Tibial nerve (tissue), 4 donors: ENCODE measurements at regions not wholly inside any gene's neighbourhood (a gene's known extent, or its start where the extent isn't known, plus 50 kb on each side); places are given as distances from the start of the nearest gene placed in this dataset.
"Not testable (repeated sequence)": the region's sequence is repeated elsewhere in the genome, so short reads cannot be mapped to it uniquely, and the experiment has no call there.

Experiments used
- DNase-seq, 2 donors: peaks; one replicate each; pipeline ENCODE4 v3.0.0-alpha.2; 2019; ENCODE audit warnings: low spot score in 2 of 2
- H3K27ac ChIP-seq, 4 donors: fragments of 200-600 bp; sonication (generic) in 3 of 4; one replicate each; pipeline ENCODE4 v1.5.1; 2017 to 2019; ENCODE audit warnings: mild to moderate bottlenecking in 1 of 4
- H3K27me3 ChIP-seq, 2 donors: fragments of 200-600 bp; sonication (generic) in 1 of 2; one replicate each; pipeline versions ENCODE4 v1.5.1 to v1.6.0; 2017 to 2019
- H3K36me3 ChIP-seq, 3 donors: fragments of 200-600 bp; sonication (generic); one replicate each; pipeline ENCODE4 v1.5.1; 2018 to 2019
- H3K4me1 ChIP-seq, 4 donors: fragments of 200-600 bp; sonication (generic) in 3 of 4; one replicate each; pipeline ENCODE4 v1.5.1; 2017 to 2019
- H3K4me3 ChIP-seq, 4 donors: fragments of 200-600 bp; sonication (generic) in 3 of 4; one replicate each; pipeline ENCODE4 v1.5.1; 2017 to 2019; ENCODE audit warnings: mild to moderate bottlenecking in 1 of 4, moderate library complexity in 1 of 4
- H3K9me3 ChIP-seq, 4 donors: fragments of 200-600 bp; sonication (generic) in 3 of 4; one replicate each; pipeline ENCODE4 v1.5.1; 2017 to 2019
- EP300 ChIP-seq, 2 donors: sonication (generic); formaldehyde crosslinking; IDR thresholded peaks; one replicate each; pipeline ENCODE4 v1.6.1; 2017; ENCODE audit warnings: antibody characterized with exemption in 2 of 2, mild to moderate bottlenecking in 1 of 2
- POLR2A ChIP-seq, 2 donors: fragments of 450-650 bp; IDR thresholded peaks; one replicate each; pipeline ENCODE4 v1.6.1; 2017; ENCODE audit warnings: antibody characterized with exemption in 2 of 2, mild to moderate bottlenecking in 2 of 2, moderate library complexity in 2 of 2
- WGBS, 2 donors: methylation state at CpG; one replicate each; pipeline ENCODE4 v1.1.5; 2018; 5-methylcytosine and 5-hydroxymethylcytosine counted together
- TF ChIP-seq, protein P1 (sequence below), 5 experiments: fragments of 200-600 bp in 3 of 5; fragments of 450-650 bp in 2 of 5; sonication (generic) in 3 of 5; IDR thresholded peaks; one replicate each; pipeline ENCODE4 v1.5.1; 2016 to 2019; ENCODE audit warnings: antibody characterized with exemption in 5 of 5, mild to moderate bottlenecking in 3 of 5, moderate library complexity in 2 of 5

DNA sequence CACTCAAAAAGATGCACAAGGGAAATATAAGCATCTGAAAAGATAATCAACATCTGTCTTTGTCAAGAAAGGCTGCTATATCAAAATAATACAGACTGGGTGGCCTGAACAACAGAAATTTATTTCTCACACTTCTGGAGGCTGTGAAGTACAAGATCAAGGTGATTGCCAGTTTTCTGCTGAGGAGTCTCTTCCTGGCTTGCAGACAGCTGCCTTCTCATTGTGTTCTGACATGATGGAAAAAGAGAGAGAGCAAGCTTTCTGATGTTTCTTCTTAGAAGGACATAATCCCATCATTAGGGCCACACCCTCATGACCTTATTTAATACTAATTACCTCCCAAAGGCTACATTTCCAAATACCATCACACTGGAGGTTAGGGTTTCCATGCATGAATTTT, 1573.3 kb downstream of the SI start:
- H3K36me3 ChIP-seq = no peaks in the 10 kb centered on the region
- H3K4me1 ChIP-seq = no peaks in the 10 kb centered on the region
- no peak for DNase-seq
- H3K27ac ChIP-seq = no peak overlapping the region
- TF ChIP-seq, protein P1, sequence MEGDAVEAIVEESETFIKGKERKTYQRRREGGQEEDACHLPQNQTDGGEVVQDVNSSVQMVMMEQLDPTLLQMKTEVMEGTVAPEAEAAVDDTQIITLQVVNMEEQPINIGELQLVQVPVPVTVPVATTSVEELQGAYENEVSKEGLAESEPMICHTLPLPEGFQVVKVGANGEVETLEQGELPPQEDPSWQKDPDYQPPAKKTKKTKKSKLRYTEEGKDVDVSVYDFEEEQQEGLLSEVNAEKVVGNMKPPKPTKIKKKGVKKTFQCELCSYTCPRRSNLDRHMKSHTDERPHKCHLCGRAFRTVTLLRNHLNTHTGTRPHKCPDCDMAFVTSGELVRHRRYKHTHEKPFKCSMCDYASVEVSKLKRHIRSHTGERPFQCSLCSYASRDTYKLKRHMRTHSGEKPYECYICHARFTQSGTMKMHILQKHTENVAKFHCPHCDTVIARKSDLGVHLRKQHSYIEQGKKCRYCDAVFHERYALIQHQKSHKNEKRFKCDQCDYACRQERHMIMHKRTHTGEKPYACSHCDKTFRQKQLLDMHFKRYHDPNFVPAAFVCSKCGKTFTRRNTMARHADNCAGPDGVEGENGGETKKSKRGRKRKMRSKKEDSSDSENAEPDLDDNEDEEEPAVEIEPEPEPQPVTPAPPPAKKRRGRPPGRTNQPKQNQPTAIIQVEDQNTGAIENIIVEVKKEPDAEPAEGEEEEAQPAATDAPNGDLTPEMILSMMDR (IDR thresholded peaks at IDR 0.05) = no peak
- no peak for TF ChIP-seq POLR2A (IDR thresholded peaks at IDR 0.05)
- TF ChIP-seq EP300 (IDR thresholded peaks at IDR 0.05) = no peak
- H3K4me3 ChIP-seq = no peak overlapping the region
- H3K27me3 ChIP-seq = no peaks in the 10 kb centered on the region
- H3K9me3 ChIP-seq = no peaks in the 10 kb centered on the region

DNA sequence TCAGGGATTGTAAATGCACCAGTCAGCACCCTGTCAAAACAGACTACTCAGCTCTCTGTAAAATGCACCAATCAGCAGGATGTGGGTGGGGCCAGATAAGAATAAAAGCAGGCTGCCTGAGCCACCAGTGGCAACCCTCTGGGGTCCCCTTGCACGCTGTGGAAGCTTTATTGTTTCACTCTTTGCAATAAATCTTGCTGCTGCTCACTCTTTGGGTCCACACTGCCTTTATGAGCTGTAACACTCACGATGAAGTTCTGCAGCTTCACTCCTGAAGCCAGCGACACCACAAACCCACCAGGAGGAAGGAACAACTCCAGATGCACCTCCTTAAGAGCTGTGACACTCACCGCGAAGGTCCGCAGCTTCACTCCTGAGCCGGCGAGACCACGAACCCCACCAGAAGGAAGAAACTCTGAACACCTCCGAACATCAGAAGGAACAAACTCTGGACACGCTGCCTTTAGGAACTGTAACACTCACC, 1578.5 kb downstream of the SI start:
- H3K36me3 ChIP-seq, H3K27ac ChIP-seq, H3K4me3 ChIP-seq, DNase-seq, H3K27me3 ChIP-seq, H3K4me1 ChIP-seq, H3K9me3 ChIP-seq: not testable (repeated sequence)
- 92 to 95% methylated on average over 11 of the region's 11 CpGs for WGBS, 2 donors

DNA sequence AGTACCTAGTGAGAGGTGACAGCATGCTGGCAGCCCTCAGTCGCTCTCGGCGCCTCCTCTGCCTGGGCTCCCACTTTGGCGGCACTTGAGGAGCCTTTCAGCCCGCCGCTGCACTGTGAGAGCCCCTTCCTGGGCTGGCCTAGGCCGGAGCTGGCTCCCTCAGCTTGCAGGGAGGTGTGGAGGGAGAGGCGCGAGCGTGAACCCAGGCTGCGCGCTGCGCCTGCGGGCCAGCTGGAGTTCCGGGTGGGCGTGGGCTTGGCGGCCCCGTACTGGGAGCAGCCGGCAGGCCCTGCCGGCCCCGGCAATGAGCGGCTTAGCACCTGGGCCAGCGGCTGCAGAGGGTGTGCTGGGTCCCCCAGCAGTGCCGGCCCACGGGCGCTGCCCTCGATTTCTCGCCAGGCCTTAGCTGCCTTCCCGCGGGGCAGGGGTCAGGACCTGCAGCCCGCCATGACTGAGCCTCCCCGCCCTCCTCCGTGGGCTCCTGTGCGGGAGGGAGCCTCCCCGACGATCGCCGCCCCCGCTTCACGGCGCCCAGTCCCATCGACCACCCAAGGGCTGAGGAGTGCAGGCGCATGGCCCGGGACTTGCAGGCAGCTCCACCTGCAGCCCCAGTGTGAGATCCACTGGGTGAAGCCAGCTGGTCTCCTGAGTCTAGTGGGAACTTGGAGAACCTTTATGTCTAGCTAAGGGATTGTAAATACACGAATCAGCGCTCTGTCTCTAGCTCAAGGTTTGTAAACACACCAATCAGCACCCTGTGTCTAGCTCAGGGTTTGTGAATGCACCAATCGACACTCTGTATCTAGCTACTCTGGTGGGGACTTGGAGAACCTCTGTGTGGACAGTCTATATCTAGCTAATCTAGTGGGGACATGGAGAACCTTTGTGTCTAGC, 1579.2 kb downstream of the SI start:
- DNase-seq, H3K36me3 ChIP-seq, H3K27ac ChIP-seq, H3K4me3 ChIP-seq, H3K27me3 ChIP-seq, H3K9me3 ChIP-seq, H3K4me1 ChIP-seq: not testable (repeated sequence)
- 94 to 97% methylated on average over 6 to 40 of the region's 47 CpGs for WGBS, 2 donors

DNA sequence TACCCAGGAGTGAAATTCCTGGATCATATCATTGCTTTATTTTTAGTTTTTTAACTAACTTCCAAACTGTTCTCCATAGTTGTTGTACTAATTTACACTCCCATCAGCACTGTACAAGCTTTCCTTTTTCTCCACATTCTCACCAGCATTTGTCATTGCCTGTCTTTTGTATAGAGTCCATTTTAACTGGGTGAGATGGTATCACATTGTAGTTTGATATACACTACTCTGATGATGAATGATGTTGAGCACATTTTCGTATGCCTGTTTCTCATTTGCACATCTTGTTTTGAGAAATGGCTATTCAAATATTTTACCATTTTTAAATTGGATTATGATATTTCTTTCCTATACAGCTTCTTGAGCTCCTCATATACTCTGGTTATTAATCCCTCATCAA, 1586.6 kb downstream of the SI start:
- no peak overlapping the region for H3K4me3 ChIP-seq
- no peaks in the 10 kb centered on the region for H3K9me3 ChIP-seq
- no peaks in the 10 kb centered on the region for H3K27me3 ChIP-seq
- H3K27ac ChIP-seq = no peak overlapping the region
- no peaks in the 10 kb centered on the region for H3K36me3 ChIP-seq
- no peak for DNase-seq
- TF ChIP-seq, protein P1 (IDR thresholded peaks at IDR 0.05) = no peak
- TF ChIP-seq POLR2A (IDR thresholded peaks at IDR 0.05) = no peak
- TF ChIP-seq EP300 (IDR thresholded peaks at IDR 0.05) = no peak
- WGBS, 2 donors = 56 to 64% methylated on average over 1 of the region's 1 CpG
- H3K4me1 ChIP-seq = no peaks in the 10 kb centered on the region

DNA sequence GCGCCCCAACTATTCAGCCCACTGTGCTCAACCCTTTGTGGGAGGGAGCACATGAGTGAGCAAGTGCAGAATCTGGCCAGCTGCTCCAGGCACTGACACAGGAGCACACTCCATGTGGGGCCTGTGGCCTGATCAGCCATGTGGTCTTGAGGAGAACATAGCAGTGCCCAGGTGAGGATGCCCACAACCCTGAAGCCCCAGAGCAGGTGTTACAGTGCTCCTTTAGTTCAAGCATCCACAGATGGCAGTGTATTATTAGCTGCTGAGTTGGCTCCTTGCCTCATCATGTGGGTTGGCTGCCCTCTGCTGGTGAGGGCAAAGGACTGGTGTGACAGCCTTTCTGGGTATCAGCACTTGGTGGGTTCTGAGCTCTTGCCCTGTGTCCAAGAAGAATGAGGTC, 1588.2 kb downstream of the SI start:
- no peaks in the 10 kb centered on the region for H3K27me3 ChIP-seq
- no peaks in the 10 kb centered on the region for H3K9me3 ChIP-seq
- no peaks in the 10 kb centered on the region for H3K4me1 ChIP-seq
- no peak overlapping the region for H3K27ac ChIP-seq
- TF ChIP-seq POLR2A (IDR thresholded peaks at IDR 0.05) (no peak), EP300 (IDR thresholded peaks at IDR 0.05) (no peak)
- TF ChIP-seq, protein P1 (IDR thresholded peaks at IDR 0.05) = no peak
- no peaks in the 10 kb centered on the region for H3K36me3 ChIP-seq
- no peak overlapping the region for H3K4me3 ChIP-seq
- no peak for DNase-seq
- WGBS, 2 donors = 93 to 100% methylated on average over 1 of the region's 1 CpG

DNA sequence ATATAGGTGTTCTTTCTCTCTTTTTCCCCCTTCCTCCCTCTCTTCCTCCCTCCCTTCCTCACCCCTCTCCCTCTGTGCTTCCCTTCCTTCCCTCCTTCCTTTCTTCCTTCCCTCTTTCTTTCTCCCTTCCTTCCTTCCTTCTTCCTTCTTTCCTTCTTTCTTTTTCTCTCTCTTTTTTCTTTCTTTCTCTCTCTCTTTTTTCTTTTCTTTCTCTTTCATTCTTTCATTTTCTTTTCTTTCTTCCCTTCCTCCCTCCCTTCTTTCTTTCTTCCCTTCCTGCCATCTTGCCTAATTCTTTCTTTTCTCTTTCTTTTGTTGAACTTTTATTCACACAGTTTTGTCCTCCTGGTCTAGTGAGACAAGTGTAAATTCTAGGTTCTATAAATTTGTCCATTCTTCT, 1595.6 kb downstream of the SI start:
- Histone ChIP-seq H3K4me3 (no peak overlapping the region), H3K36me3 (no peaks in the 10 kb centered on the region), H3K9me3 (no peaks in the 10 kb centered on the region), H3K27ac (no peak overlapping the region), H3K4me1 (no peaks in the 10 kb centered on the region), H3K27me3 (no peaks in the 10 kb centered on the region)
- TF ChIP-seq POLR2A (IDR thresholded peaks at IDR 0.05) = no peak
- TF ChIP-seq, protein P1 (IDR thresholded peaks at IDR 0.05) = no peak
- no peak for DNase-seq
